GM12878 (cell line): ENCODE measurements at regions not wholly inside any gene's neighbourhood (a gene's known extent, or its start where the extent isn't known, plus 50 kb on each side); places are given as distances from the start of the nearest gene placed in this dataset.

Experiments
- ATAC-seq: fragments of 200-7000 bp; cut with Tn5 transposase; 3 replicates; pipeline ENCODE4 v1.9.1; 2020; ENCODE audit warnings: mild to moderate bottlenecking, moderate library complexity
- BruUV-seq: library from RNA; stranded (reverse); fragments of 400-500 nt; replicated peaks from 2 replicates; lab custom pipeline; 2021; lab: Mats Ljungman, UMichigan
- CTCF ChIA-PET: fragments of 300-600 bp; sonication (Branson Sonifier 250); formaldehyde crosslinking; extraction: SDS; loops from one replicate; lab custom pipeline; 2021; ENCODE audit warnings: inconsistent platforms; lab: Yijun Ruan, JAX
- POLR2A ChIA-PET: fragments of 350-600 bp; formaldehyde crosslinking; extraction: SDS; loops from one replicate; lab custom pipeline; 2021; ENCODE audit warnings: inconsistent platforms; lab: Charles Lee
- RAD21 ChIA-PET: fragments of 300-600 bp; sonication (Branson Sonifier 250); formaldehyde crosslinking; loops from one replicate; lab custom pipeline; 2023; ENCODE audit warnings: antibody characterized with exemption; ENCODE audit not compliant: unreplicated experiment; lab: Charles Lee
- SMC1A ChIA-PET: fragments of 300-600 bp; sonication (Branson Sonifier 250); formaldehyde crosslinking; loops from one replicate; lab custom pipeline; 2023; ENCODE audit not compliant: unreplicated experiment, uncharacterized antibody; lab: Charles Lee
- DNase-seq: peaks from one replicate; pipeline ENCODE4 v3.0.0-alpha.2; 2011; ENCODE audit warnings: low read depth, low spot score
- FAIRE-seq: peaks from 3 replicates; lab custom pipeline; 2011; peaks lifted over from hg19 to GRCh38; lab: Jason Lieb, UNC
- H2AFZ ChIP-seq: 2 replicates; pipeline ENCODE4 v1.6.0; 2011; ENCODE audit warnings: low read depth, low read length, control low read depth; ENCODE audit not compliant: control insufficient read depth
- H3K27ac ChIP-seq: 2 replicates; pipeline ENCODE4 v1.5.1; 2011; ENCODE audit warnings: control low read depth; ENCODE audit not compliant: control insufficient read depth, insufficient read depth
- H3K27me3 ChIP-seq, 2 experiments: replicated peaks in 1 of 2; 2 replicates each; pipeline versions ENCODE4 v1.6.0 to v1.6.1; 2011; ENCODE audit warnings: low read length in 1 of 2; ENCODE audit not compliant: control insufficient read depth in 2 of 2, insufficient read depth in 2 of 2
- H3K36me3 ChIP-seq, 2 experiments: 2 replicates each; pipeline ENCODE4 v1.5.1; 2011; ENCODE audit warnings: low read length in 1 of 2; ENCODE audit not compliant: control insufficient read depth in 2 of 2, insufficient read depth in 2 of 2
- H3K4me1 ChIP-seq: 2 replicates; pipeline ENCODE4 v1.6.1; 2011; ENCODE audit warnings: mild to moderate bottlenecking, low read length, moderate library complexity, mixed read lengths; ENCODE audit not compliant: control insufficient read depth, insufficient read depth
- H3K4me2 ChIP-seq: 2 replicates; pipeline ENCODE4 v1.6.0; 2011; ENCODE audit warnings: control low read depth; ENCODE audit not compliant: control insufficient read depth, insufficient read depth
- H3K4me3 ChIP-seq: fragments of 200-600 bp; sonication (generic); 2 replicates; pipeline ENCODE4 v1.5.1; 2016
- H3K79me2 ChIP-seq: 2 replicates; pipeline ENCODE4 v1.6.0; 2011; ENCODE audit warnings: low read length; ENCODE audit not compliant: control insufficient read depth, insufficient read depth
- H3K9ac ChIP-seq: 2 replicates; pipeline ENCODE4 v1.8.0; 2011; ENCODE audit warnings: low read length, control low read depth, mixed read lengths; ENCODE audit not compliant: control insufficient read depth, insufficient read depth
- H3K9me3 ChIP-seq: replicated peaks from 3 replicates; pipeline ENCODE4 v1.5.1; 2011; ENCODE audit warnings: mild to moderate bottlenecking, low read length; ENCODE audit not compliant: control insufficient read depth, insufficient read depth
- H4K20me1 ChIP-seq: 2 replicates; pipeline ENCODE4 v1.6.0; 2011; ENCODE audit not compliant: control insufficient read depth, insufficient read depth
- BCL11A ChIP-seq: IDR thresholded peaks from 2 replicates; pipeline ENCODE4 v1.6.1; 2011; ENCODE audit warnings: low read depth, low read length
- BCL3 ChIP-seq: IDR thresholded peaks from 2 replicates; pipeline ENCODE4 v1.6.1; 2011; ENCODE audit warnings: borderline replicate concordance, low read depth, mild to moderate bottlenecking, moderate library complexity, low read length; ENCODE audit not compliant: insufficient read depth, poor library complexity, severe bottlenecking
- CHD4 ChIP-seq: fragments of 200-600 bp; sonication (generic); IDR thresholded peaks from 2 replicates; pipeline ENCODE4 v1.6.1; 2016; ENCODE audit warnings: mild to moderate bottlenecking
- ESRRA ChIP-seq: IDR thresholded peaks from 2 replicates; pipeline ENCODE4 v1.6.1; 2012; ENCODE audit warnings: mild to moderate bottlenecking, low read length, improper control_type of control experiment
- EZH2 ChIP-seq: IDR thresholded peaks from 2 replicates; pipeline ENCODE4 v1.6.1; 2012; ENCODE audit warnings: low read depth, mild to moderate bottlenecking, control low read depth, inconsistent platforms, low read length, borderline replicate concordance; ENCODE audit not compliant: control insufficient read depth
- HCFC1 ChIP-seq: fragments of 150-350 bp; IDR thresholded peaks from 2 replicates; pipeline ENCODE4 v1.6.1; 2014; ENCODE audit warnings: low read length
- MAX ChIP-seq: IDR thresholded peaks from 2 replicates; pipeline ENCODE4 v1.6.1; 2012; ENCODE audit warnings: low read depth, low read length, improper control_type of control experiment
- MTA2 ChIP-seq: fragments of 450-650 bp; IDR thresholded peaks from 2 replicates; pipeline ENCODE4 v1.6.1; 2016; ENCODE audit warnings: low read depth, mild to moderate bottlenecking, moderate library complexity
- MYC ChIP-seq: IDR thresholded peaks from 2 replicates; pipeline ENCODE4 v1.6.1; 2011; ENCODE audit warnings: mild to moderate bottlenecking, low read length, moderate library complexity, inconsistent platforms; ENCODE audit not compliant: insufficient read depth, insufficient replicate concordance, insufficient read length, severe bottlenecking
- PRDM15 ChIP-seq: fragments of 450-650 bp; formaldehyde crosslinking; IDR thresholded peaks from 2 replicates; pipeline ENCODE4 v1.4.0; 2020; ENCODE audit warnings: mild to moderate bottlenecking, moderate library complexity
- RB1 ChIP-seq: fragments of 450-650 bp; formaldehyde crosslinking; IDR thresholded peaks from 2 replicates; pipeline ENCODE4 v1.6.1; 2017; ENCODE audit warnings: mild to moderate bottlenecking, borderline replicate concordance
- SPI1 ChIP-seq: IDR thresholded peaks from 2 replicates; pipeline ENCODE4 v1.6.1; 2011; ENCODE audit warnings: low read depth, mild to moderate bottlenecking, low read length, moderate library complexity, borderline replicate concordance; ENCODE audit not compliant: insufficient read depth
- ZNF24 ChIP-seq: fragments of 450-650 bp; IDR thresholded peaks from 2 replicates; pipeline ENCODE4 v1.6.1; 2017; ENCODE audit warnings: antibody characterized with exemption, mild to moderate bottlenecking
- WGBS: methylation state at CpG from one replicate; pipeline ENCODE4 v1.1.6; 2016; ENCODE audit warnings: low lambda C conversion rate; ENCODE audit not compliant: insufficient replicate concordance, insufficient coverage; ENCODE audit errors: missing lambda C conversion rate; 5-methylcytosine and 5-hydroxymethylcytosine counted together
- in situ Hi-C: fragments of 300-500 bp; cut with MboI; formaldehyde crosslinking; loops from 9 replicates; pipeline ENCODE4 v1.14.3; 2018; ENCODE audit warnings: mixed read lengths
- intact Hi-C: fragments of 100-400 bp; cut with micrococcal nuclease; formaldehyde crosslinking; loops from one replicate; pipeline ENCODE4 v1.14.2; 2022; ENCODE audit not compliant: unreplicated experiment

- 77% methylated on average over 5 of the region's 5 CpGs for WGBS
- no peaks in the 10 kb centered on the region for H3K79me2 ChIP-seq
- in situ Hi-C loops = no loop called here
- no peaks in the 10 kb centered on the region; a peak in 1 of 4 replicates for H3K27me3 ChIP-seq
- no peak overlapping the region for H3K27ac ChIP-seq
- RAD21 ChIA-PET = interaction anchor here (0.6 kb wide), 1 partner anchor 184 kb away, joined by 5 read pairs; no protein-coding TSS in a partner anchor
- no TSS peak for BruUV-seq
- CTCF ChIA-PET = no interaction called here
- H3K36me3 ChIP-seq = no peaks in the 10 kb centered on the region
- no peak overlapping the region for H3K9ac ChIP-seq
- no peak for TF ChIP-seq ZNF24
- TF ChIP-seq, all 136 proteins: peak for 0
- Histone ChIP-seq H2AFZ (no peak overlapping the region), H3K4me3 (no peak overlapping the region), H3K9me3 (no peaks in the 10 kb centered on the region), H4K20me1 (no peaks in the 10 kb centered on the region), H3K4me2 (no peak overlapping the region), H3K4me1 (peaks cover 8% of the 10 kb centered on the region)
- FAIRE-seq (no peak), ATAC-seq (no peak), DNase-seq (no peak)
- SMC1A ChIA-PET = no interaction called here
- intact Hi-C loops = no loop called here
- POLR2A ChIA-PET = no interaction called here
Observed at GRCh38 chr2:173854840-173855239, 110.3 kb downstream of the SP3 start.

GRCh38 chr2:173855661-173856060, 109.5 kb downstream of the SP3 start:
- H4K20me1 ChIP-seq = no peaks in the 10 kb centered on the region
- H2AFZ ChIP-seq = no peak overlapping the region
- H3K79me2 ChIP-seq = no peaks in the 10 kb centered on the region
- H3K27ac ChIP-seq = no peak overlapping the region
- intact Hi-C loops (no loop called here), in situ Hi-C loops (no loop called here)
- DNase-seq (no peak), FAIRE-seq (no peak), ATAC-seq (no peak)
- BruUV-seq = no TSS peak
- no peak overlapping the region for H3K9ac ChIP-seq
- H3K9me3 ChIP-seq = no peaks in the 10 kb centered on the region
- ChIA-PET POLR2A (interaction anchor here (0.6 kb wide), 1 partner anchor 58 kb away, joined by 3 read pairs; no protein-coding TSS in a partner anchor), SMC1A (no interaction called here), CTCF (no interaction called here), RAD21 (no interaction called here)
- no peak overlapping the region for H3K4me3 ChIP-seq
- H3K4me2 ChIP-seq = no peak overlapping the region
- H3K4me1 ChIP-seq = peaks cover 8% of the 10 kb centered on the region
- H3K36me3 ChIP-seq = no peaks in the 10 kb centered on the region
- H3K27me3 ChIP-seq = no peaks in the 10 kb centered on the region; a peak in 1 of 4 replicates
- WGBS = 95% methylated on average over 2 of the region's 2 CpGs
- TF ChIP-seq MYC (no peak), PRDM15 (no peak), CHD4 (no peak), MTA2 (no peak), BCL3 (no peak), SPI1 (no peak), BCL11A (no peak), HCFC1 (no peak), ESRRA (no peak), RB1 (no peak), MAX (no peak), EZH2 (no peak)
